ENCODE measurements at regions not wholly inside any gene's neighbourhood (a gene's known extent, or its start where the extent isn't known, plus 50 kb on each side); places are given as distances from the start of the nearest gene placed in this dataset.
"Not testable (repeated sequence)": the region's sequence is repeated elsewhere in the genome, so short reads cannot be mapped to it uniquely, and the experiment has no call there.

GRCh38 chr10:28442403-28442802 is 90.5 kb upstream of the WAC start:
- DNase-seq (ENCODE audit: low spot score) = no peak
- no peak for FAIRE-seq

- no peak for FAIRE-seq
Measured at GRCh38 chr10:28444031-28444430, 88.9 kb upstream of the WAC start.

GRCh38 chr10:28445516-28445915 is 87.4 kb upstream of the WAC start:
- DNase-seq (ENCODE audit: low spot score) = no peak
- no peak for FAIRE-seq

More at GRCh38 chr10:28444031-28444430, 88.9 kb upstream of the WAC start:
- DNase-seq (ENCODE audit: low spot score) = no peak

GRCh38 chr10:28449382-28449781 is 83.5 kb upstream of the WAC start:
- DNase-seq (ENCODE audit: low spot score) (no peak), FAIRE-seq (no peak)

- no peak for DNase-seq (ENCODE audit: low spot score)
- no peak for FAIRE-seq
Measured at GRCh38 chr10:28449926-28450325, 83.0 kb upstream of the WAC start.

GRCh38 chr10:28453926-28454325 is 79.0 kb upstream of the WAC start:
- FAIRE-seq (no peak), DNase-seq (ENCODE audit: low spot score) (no peak)

GRCh38 chr10:28457110-28457509 is 75.8 kb upstream of the WAC start:
- no peak for DNase-seq (ENCODE audit: low spot score)
- no peak for FAIRE-seq

- FAIRE-seq; DNase-seq (ENCODE audit: low spot score): not testable (repeated sequence)
Measured at GRCh38 chr10:28457873-28458272, 75.0 kb upstream of the WAC start.

- DNase-seq (ENCODE audit: low spot score) (no peak), FAIRE-seq (no peak)
Measured at GRCh38 chr10:28459453-28460144, 73.3 kb upstream of the WAC start.

- DNase-seq (ENCODE audit: low spot score) (no peak), FAIRE-seq (no peak)
Measured at GRCh38 chr10:28463141-28463540, 69.8 kb upstream of the WAC start.

- FAIRE-seq (no peak), DNase-seq (ENCODE audit: low spot score) (no peak)
Measured at GRCh38 chr10:28463676-28464395, 69.1 kb upstream of the WAC start.

GRCh38 chr10:28467615-28468014 is 65.3 kb upstream of the WAC start:
- no peak for FAIRE-seq
- no peak for DNase-seq (ENCODE audit: low spot score)

GRCh38 chr10:28468707-28469483 is 64.0 kb upstream of the WAC start:
- no peak for DNase-seq (ENCODE audit: low spot score)

GRCh38 chr10:28470873-28471651 is 61.9 kb upstream of the WAC start:
- DNase-seq (ENCODE audit: low spot score) (no peak), FAIRE-seq (no peak)

More at GRCh38 chr10:28468707-28469483, 64.0 kb upstream of the WAC start:
- FAIRE-seq = no peak

- no peak for DNase-seq (ENCODE audit: low spot score)
- FAIRE-seq = no peak
Measured at GRCh38 chr10:28471652-28472050, 61.3 kb upstream of the WAC start.

GRCh38 chr10:28478646-28479045 is 54.3 kb upstream of the WAC start:
- FAIRE-seq (no peak), DNase-seq (ENCODE audit: low spot score) (no peak)

GRCh38 chr10:28479425-28479865 is 53.5 kb upstream of the WAC start:
- FAIRE-seq (no peak), DNase-seq (ENCODE audit: low spot score) (no peak)

- DNase-seq (ENCODE audit: low spot score) = peak; percentile 1
- FAIRE-seq = no peak
Measured at GRCh38 chr10:28479927-28480627, 52.8 kb upstream of the WAC start.

- DNase-seq (ENCODE audit: low spot score) = no peak
- FAIRE-seq = no peak
Measured at GRCh38 chr10:28480628-28480965, 52.3 kb upstream of the WAC start.

- FAIRE-seq; DNase-seq (ENCODE audit: low spot score): not testable (repeated sequence)
Measured at GRCh38 chr10:28481346-28481745, 51.6 kb upstream of the WAC start.

- FAIRE-seq (no peak), DNase-seq (ENCODE audit: low spot score) (no peak)
Measured at GRCh38 chr10:28481968-28482367, 51.0 kb upstream of the WAC start.

Data from RCC 7860 (cell line).